ENCODE measurements at regions not wholly inside any gene's neighbourhood (a gene's known extent, or its start where the extent isn't known, plus 50 kb on each side); places are given as distances from the start of the nearest gene placed in this dataset.

DNA sequence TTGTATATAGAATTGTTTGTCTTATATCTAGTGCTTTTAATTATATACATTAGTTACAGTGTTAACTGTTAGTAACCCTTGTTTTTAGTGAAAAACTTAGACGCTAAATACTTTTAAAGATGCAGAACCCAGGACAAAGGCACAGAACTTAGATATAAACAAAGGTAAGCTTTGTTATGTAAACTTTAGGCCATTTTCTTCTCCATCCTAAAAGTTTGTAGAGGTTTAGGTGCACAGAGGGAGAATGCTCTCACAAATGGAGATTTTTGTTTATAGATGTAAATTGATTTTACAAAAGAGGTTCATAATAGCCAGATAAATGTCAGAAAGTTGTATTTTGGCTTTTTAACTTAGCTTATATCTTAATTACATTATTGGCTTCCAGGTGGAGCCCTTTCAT is 490.5 kb upstream of the LRRC7 start:
- no peak overlapping the region for H3K27ac ChIP-seq
- H3K4me3 ChIP-seq = no peak overlapping the region
- no peaks in the 10 kb centered on the region for H3K9me3 ChIP-seq
- no peaks in the 10 kb centered on the region for H3K27me3 ChIP-seq
- no peak for DNase-seq
- intact Hi-C loops (cut with DNase I) = no loop called here
- H3K4me1 ChIP-seq = no peaks in the 10 kb centered on the region
- H3K36me3 ChIP-seq = no peaks in the 10 kb centered on the region
- 79 to 93% methylated on average over 1 of the region's 1 CpG for WGBS, 2 donors
- TF ChIP-seq EP300 (IDR thresholded peaks at IDR 0.05) (no peak), POLR2A (IDR thresholded peaks at IDR 0.05) (no peak), CTCF (IDR thresholded peaks at IDR 0.05) (no peak), POLR2AphosphoS5 (IDR thresholded peaks at IDR 0.05) (no peak)

DNA sequence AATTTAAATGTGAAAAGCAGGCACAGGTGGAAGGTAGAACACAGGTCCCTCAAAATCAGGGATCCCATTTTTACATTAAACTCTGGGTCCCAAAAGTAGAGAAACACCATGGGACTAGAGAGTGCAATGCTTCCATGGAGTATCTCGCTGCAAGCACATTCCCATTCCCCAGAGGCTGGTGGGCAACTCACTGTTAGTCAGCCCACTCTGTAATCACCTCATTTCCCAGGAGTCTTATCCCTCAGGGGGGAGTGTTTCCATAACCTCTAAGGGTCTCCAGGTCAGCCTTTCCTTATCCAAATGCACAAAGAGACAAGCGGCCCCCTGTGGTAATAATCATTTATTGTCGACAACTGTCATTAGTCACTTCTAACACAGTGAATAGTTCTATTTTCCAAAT is 490.1 kb upstream of the LRRC7 start:
- TF ChIP-seq CTCF (IDR thresholded peaks at IDR 0.05) (no peak), POLR2A (IDR thresholded peaks at IDR 0.05) (no peak), POLR2AphosphoS5 (IDR thresholded peaks at IDR 0.05) (no peak), EP300 (IDR thresholded peaks at IDR 0.05) (no peak)
- Histone ChIP-seq H3K27ac (no peak overlapping the region), H3K4me1 (no peaks in the 10 kb centered on the region), H3K4me3 (no peak overlapping the region), H3K9me3 (no peaks in the 10 kb centered on the region), H3K36me3 (no peaks in the 10 kb centered on the region), H3K27me3 (no peaks in the 10 kb centered on the region)
- DNase-seq = no peak
- intact Hi-C loops (cut with DNase I) = no loop called here
- WGBS, 2 donors = 76 to 84% methylated on average over 3 of the region's 3 CpGs

GRCh38 chr1:69081668-69082067 is 486.1 kb upstream of the LRRC7 start:
- no peaks in the 10 kb centered on the region for H3K27me3 ChIP-seq
- 64 to 76% methylated on average over 3 of the region's 3 CpGs for WGBS, 2 donors
- intact Hi-C loops (cut with DNase I) = no loop called here

DNA sequence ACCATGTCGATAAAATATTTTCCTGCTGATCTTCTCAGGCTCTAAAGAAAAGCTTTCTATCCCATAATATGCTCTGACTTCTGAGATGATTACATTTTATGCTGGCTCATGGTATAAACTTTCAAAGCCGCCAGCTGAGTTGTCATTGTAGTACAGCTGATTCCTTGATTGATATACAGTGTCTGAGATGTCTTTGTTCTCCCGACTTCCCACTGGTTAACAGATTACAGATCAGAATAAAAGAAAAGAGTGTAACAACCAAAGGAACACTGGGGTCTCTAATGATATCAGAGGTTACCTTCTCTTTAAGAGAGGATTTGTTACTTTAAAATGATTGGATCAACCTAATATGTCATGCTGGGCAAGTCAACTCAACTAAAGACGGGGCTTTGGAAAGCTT is 485.4 kb upstream of the LRRC7 start:
- H3K36me3 ChIP-seq = no peaks in the 10 kb centered on the region
- H3K9me3 ChIP-seq = no peaks in the 10 kb centered on the region
- DNase-seq = no peak
- 66 to 76% methylated on average over 4 of the region's 4 CpGs for WGBS, 2 donors
- H3K4me3 ChIP-seq = no peak overlapping the region
- no peaks in the 10 kb centered on the region for H3K27me3 ChIP-seq
- H3K4me1 ChIP-seq = peaks cover 0 to 14% (median 0%) of the 10 kb centered on the region in 4 donors
- no peak for TF ChIP-seq POLR2A (IDR thresholded peaks at IDR 0.05)
- no peak for TF ChIP-seq CTCF (IDR thresholded peaks at IDR 0.05)
- no peak for TF ChIP-seq POLR2AphosphoS5 (IDR thresholded peaks at IDR 0.05)
- TF ChIP-seq EP300 (IDR thresholded peaks at IDR 0.05) = no peak
- intact Hi-C loops (cut with DNase I) = no loop called here
- H3K27ac ChIP-seq = no peak overlapping the region

More at GRCh38 chr1:69081668-69082067, 486.1 kb upstream of the LRRC7 start:
- peaks cover 0 to 14% (median 0%) of the 10 kb centered on the region in 4 donors for H3K4me1 ChIP-seq
- TF ChIP-seq CTCF (IDR thresholded peaks at IDR 0.05) (no peak), POLR2AphosphoS5 (IDR thresholded peaks at IDR 0.05) (no peak), EP300 (IDR thresholded peaks at IDR 0.05) (no peak), POLR2A (IDR thresholded peaks at IDR 0.05) (no peak)
- no peak overlapping the region for H3K4me3 ChIP-seq
- no peaks in the 10 kb centered on the region for H3K36me3 ChIP-seq
- no peak overlapping the region for H3K27ac ChIP-seq
- no peaks in the 10 kb centered on the region for H3K9me3 ChIP-seq
- DNase-seq = no peak

DNA sequence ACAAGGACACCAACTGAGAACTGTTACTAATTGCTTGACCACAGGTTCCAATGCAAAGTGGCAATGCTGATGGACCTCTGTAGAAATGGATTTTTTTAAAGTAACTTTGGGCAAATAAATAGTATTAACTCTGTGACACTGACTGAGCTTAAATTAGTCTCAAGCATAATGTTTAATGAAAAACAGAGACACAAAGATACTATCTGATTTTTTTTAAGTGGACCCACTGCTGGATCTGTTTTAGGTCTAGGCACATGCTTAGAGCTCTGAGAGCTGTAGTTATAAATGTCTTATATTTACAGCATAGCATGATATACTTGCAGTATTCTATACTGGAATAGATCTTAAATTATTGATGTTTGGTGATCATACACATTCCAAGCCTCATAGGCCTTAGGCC is 481.6 kb upstream of the LRRC7 start:
- Histone ChIP-seq H3K9me3 (peaks cover 0 to 8% (median 2%) of the 10 kb centered on the region in 4 donors), H3K27ac (no peak overlapping the region), H3K4me1 (peaks cover 0 to 14% (median 0%) of the 10 kb centered on the region in 4 donors), H3K36me3 (no peaks in the 10 kb centered on the region), H3K27me3 (no peaks in the 10 kb centered on the region), H3K4me3 (no peak overlapping the region)
- DNase-seq = no peak
- TF ChIP-seq CTCF (IDR thresholded peaks at IDR 0.05) (no peak), POLR2A (IDR thresholded peaks at IDR 0.05) (no peak), POLR2AphosphoS5 (IDR thresholded peaks at IDR 0.05) (no peak), EP300 (IDR thresholded peaks at IDR 0.05) (no peak)
- intact Hi-C loops (cut with DNase I) = no loop called here

Data from sigmoid colon (tissue), 6 donors.